ENCODE measurements at regions not wholly inside any gene's neighbourhood (a gene's known extent, or its start where the extent isn't known, plus 50 kb on each side); places are given as distances from the start of the nearest gene placed in this dataset.

GRCh38 chr5:130964231-130965202 lies 200.5 kb downstream of the HINT1 start:
- TF ChIP-seq POLR2A (IDR thresholded peaks at IDR 0.05) (no peak), CTCF (IDR thresholded peaks at IDR 0.05) (no peak), EP300 (IDR thresholded peaks at IDR 0.05; ENCODE audit: low read depth) (no peak), POLR2AphosphoS5 (IDR thresholded peaks at IDR 0.05) (peak in 1 of 3 donors; percentile 56)

Measured in transverse colon (tissue), 4 donors.